HFFc6 (cell line): ENCODE measurements at regions not wholly inside any gene's neighbourhood (a gene's known extent, or its start where the extent isn't known, plus 50 kb on each side); places are given as distances from the start of the nearest gene placed in this dataset.

ENCODE experiments used
- DNase-seq: peaks from one replicate; pipeline ENCODE4 v3.0.0-alpha.2; 2018
- H3K27ac Mint-ChIP-seq: 2 replicates; pipeline ENCODE4 v1.8.0; 2020; ENCODE audit warnings: mild to moderate bottlenecking, mixed read lengths
- H3K27me3 Mint-ChIP-seq: 2 replicates; pipeline ENCODE4 v1.8.0; 2021; ENCODE audit warnings: mild to moderate bottlenecking, moderate library complexity, mixed read lengths; ENCODE audit not compliant: insufficient read depth
- H3K36me3 Mint-ChIP-seq: 2 replicates; pipeline ENCODE4 v1.8.0; 2021; ENCODE audit warnings: low read depth, mixed read lengths
- H3K4me1 Mint-ChIP-seq: 2 replicates; pipeline ENCODE4 v1.8.0; 2020; ENCODE audit warnings: low read depth, mixed read lengths
- H3K4me3 Mint-ChIP-seq: 2 replicates; pipeline ENCODE4 v1.8.0; 2020; ENCODE audit warnings: mild to moderate bottlenecking, moderate library complexity, mixed read lengths
- H3K9me3 Mint-ChIP-seq: 2 replicates; pipeline ENCODE4 v1.8.0; 2020; ENCODE audit warnings: mild to moderate bottlenecking, mixed read lengths
- TF ChIP-seq, protein P1 (sequence below): fragments of 200-600 bp; sonication (generic); IDR thresholded peaks from 2 replicates; pipeline ENCODE4 v1.5.0; 2021; ENCODE audit warnings: antibody characterized with exemption, mild to moderate bottlenecking

DNA sequence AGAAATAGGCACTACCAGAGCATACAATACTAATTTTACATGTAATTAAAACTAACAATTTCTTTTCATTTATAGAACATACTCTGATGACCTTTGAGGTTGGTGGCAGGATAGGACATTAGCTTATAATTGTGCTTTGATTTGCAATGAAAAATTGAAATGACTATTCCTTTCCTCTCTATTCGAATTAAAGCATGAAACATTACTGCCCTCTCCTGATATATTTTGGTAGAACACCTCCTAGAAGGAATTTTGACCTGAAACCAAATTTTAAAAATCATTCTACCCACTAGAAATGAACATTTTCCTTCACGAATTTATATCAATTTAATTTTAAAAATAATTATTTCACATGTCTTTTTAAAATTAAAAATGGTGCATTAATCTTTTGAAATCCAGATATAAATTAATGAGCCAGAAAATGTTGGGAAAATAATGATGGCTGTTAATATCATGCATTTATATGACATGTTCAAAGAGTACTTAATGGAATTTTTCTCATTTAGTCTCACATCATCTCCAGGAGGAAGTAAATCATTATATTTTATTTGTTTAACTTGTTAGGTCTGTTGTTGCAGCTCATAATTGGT, 556.3 kb upstream of the ARGLU1 start:
- Mint-ChIP-seq H3K36me3 (no peaks in the 10 kb centered on the region), H3K4me1 (no peaks in the 10 kb centered on the region), H3K4me3 (no peak overlapping the region), H3K27me3 (peaks cover 8% of the 10 kb centered on the region), H3K27ac (no peak overlapping the region), H3K9me3 (peaks cover 9% of the 10 kb centered on the region; the same call in 1 of the 2 replicates)
- no peak for DNase-seq
- TF ChIP-seq, protein P1, sequence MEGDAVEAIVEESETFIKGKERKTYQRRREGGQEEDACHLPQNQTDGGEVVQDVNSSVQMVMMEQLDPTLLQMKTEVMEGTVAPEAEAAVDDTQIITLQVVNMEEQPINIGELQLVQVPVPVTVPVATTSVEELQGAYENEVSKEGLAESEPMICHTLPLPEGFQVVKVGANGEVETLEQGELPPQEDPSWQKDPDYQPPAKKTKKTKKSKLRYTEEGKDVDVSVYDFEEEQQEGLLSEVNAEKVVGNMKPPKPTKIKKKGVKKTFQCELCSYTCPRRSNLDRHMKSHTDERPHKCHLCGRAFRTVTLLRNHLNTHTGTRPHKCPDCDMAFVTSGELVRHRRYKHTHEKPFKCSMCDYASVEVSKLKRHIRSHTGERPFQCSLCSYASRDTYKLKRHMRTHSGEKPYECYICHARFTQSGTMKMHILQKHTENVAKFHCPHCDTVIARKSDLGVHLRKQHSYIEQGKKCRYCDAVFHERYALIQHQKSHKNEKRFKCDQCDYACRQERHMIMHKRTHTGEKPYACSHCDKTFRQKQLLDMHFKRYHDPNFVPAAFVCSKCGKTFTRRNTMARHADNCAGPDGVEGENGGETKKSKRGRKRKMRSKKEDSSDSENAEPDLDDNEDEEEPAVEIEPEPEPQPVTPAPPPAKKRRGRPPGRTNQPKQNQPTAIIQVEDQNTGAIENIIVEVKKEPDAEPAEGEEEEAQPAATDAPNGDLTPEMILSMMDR: peak; percentile 75

DNA sequence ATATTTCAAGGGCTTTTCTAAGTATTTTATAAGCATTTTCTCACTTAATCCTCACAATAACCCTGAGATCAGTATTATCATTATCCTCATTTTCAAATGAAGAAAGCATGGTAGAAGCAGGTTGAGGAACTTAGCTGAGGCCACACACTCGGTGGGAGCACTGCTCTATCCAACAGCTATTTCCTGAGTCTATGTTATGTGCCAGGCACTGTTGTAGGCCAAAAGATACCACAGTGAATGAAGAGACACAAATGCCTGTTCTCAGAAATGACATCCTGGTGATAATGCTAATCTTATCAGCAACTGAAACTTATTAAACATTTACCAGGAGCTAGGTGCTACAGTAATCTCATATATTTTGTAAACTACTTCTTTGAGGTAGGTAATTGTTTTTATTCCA, 553.9 kb upstream of the ARGLU1 start:
- no peak for DNase-seq
- Mint-ChIP-seq H3K4me3 (no peak overlapping the region), H3K36me3 (no peaks in the 10 kb centered on the region), H3K27me3 (peaks cover 4% of the 10 kb centered on the region), H3K27ac (no peak overlapping the region), H3K9me3 (peaks cover 12% of the 10 kb centered on the region; the same call in 1 of the 2 replicates), H3K4me1 (peaks cover 13% of the 10 kb centered on the region; the same call in 1 of the 2 replicates)
- TF ChIP-seq, protein P1: no peak

DNA sequence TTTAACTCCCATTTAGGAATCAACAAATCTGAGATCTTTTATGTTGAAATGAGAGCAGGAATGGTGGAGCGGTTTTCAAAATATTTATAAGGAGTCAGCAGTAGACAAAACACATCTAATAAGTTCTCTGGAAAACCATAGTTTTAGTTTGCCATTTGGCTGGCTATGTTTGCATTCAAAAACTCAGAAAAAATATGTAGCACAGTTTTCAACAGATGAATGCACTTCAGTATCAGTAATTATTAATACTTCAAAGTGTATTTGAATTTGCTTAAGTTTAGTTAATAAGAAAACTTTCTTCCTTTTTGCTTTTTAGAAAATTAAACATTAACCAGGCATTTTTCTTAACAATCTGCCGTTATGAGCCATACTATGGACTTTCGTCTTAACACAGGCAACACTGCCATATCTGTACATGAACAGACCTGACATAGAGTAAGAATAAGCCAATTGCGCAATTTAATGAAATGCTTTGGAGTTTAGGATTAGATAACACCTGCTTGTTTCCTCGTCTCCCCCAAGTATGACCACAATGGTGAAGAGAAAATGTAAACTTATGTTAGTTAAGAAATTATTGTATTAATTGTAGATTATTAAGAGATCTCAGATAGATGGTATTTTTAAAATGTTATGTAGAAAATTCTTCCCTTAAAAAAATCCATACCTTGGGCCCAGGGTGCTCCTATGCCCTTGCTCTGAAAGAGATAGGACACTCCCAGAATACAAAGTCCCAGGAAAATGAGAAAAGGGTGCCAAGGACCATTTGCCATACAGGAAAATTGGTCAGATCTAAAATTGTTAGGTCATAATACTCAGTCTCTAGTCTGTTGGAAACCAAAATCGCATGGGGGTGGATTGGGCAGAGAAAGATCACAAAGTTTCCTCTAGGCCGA, 552.3 kb upstream of the ARGLU1 start:
- no peaks in the 10 kb centered on the region for H3K36me3 Mint-ChIP-seq
- no peak for DNase-seq
- no peak overlapping the region for H3K4me3 Mint-ChIP-seq
- no peak overlapping the region for H3K27ac Mint-ChIP-seq
- H3K27me3 Mint-ChIP-seq: no peaks in the 10 kb centered on the region; the same call in 1 of the 2 replicates
- H3K4me1 Mint-ChIP-seq: peaks cover 15% of the 10 kb centered on the region; the same call in 1 of the 2 replicates
- peaks cover 10% of the 10 kb centered on the region; the same call in 1 of the 2 replicates for H3K9me3 Mint-ChIP-seq
- TF ChIP-seq, protein P1: no peak

DNA sequence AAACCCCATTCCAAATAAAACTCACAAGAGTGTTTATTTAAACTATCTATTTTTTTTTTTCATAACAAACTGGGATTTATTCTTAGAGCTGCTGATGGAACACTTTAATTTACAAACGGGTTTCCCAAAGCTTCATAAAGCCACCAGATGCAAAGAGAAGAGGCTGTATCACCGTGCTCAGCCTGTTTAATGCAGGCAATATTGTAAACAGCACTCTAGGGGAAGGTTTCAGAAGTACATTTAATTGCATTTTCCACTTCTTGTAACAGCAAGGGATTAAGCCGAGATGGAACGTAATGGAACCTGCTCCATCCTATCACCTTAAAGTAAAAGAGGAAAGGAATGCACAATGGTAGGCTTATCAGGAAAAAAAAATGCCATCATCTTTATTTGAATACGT, 550.6 kb upstream of the ARGLU1 start:
- H3K9me3 Mint-ChIP-seq: peaks cover 10% of the 10 kb centered on the region; the same call in 1 of the 2 replicates
- H3K27ac Mint-ChIP-seq: no peak overlapping the region
- no peak for DNase-seq
- H3K36me3 Mint-ChIP-seq: no peaks in the 10 kb centered on the region
- H3K4me1 Mint-ChIP-seq: peaks cover 15% of the 10 kb centered on the region; the same call in 1 of the 2 replicates
- TF ChIP-seq, protein P1: no peak
- H3K4me3 Mint-ChIP-seq: no peak overlapping the region
- H3K27me3 Mint-ChIP-seq: no peaks in the 10 kb centered on the region; the same call in 1 of the 2 replicates

DNA sequence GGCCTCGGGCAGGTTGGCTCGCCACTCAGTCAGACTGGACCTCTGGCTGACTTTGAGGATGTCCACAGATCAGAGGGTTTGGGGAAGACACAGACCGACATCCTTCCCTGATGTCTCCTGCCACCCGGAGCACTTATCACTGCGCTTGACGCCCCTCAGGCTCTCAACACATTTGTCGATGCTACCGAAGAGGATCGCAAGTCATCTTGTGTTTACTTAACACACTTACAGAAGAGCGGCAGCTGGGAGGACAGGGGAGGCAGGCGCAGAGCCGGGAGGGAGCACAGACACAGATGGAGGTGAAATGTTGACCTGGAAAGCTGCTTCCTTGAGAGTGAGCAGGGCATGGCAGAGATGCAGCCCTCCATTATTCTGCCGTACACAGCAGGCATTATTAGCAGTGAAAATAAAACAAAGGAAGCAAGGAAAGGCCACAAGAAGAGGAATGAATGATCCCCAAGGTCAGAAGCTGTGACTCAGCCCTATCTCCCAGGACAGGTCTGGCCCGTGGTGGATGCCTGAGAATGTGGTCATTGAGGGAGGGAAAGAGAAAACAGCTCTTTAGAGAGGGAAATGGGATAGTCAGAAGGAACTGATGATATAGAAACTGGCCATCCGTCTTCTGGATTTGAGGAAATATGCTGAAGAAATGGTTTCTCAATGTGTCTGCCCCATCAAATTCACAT, 549.5 kb upstream of the ARGLU1 start:
- Mint-ChIP-seq H3K4me1 (peaks cover 15% of the 10 kb centered on the region; the same call in 1 of the 2 replicates), H3K36me3 (no peaks in the 10 kb centered on the region), H3K27me3 (no peaks in the 10 kb centered on the region; the same call in 1 of the 2 replicates), H3K9me3 (peaks cover 10% of the 10 kb centered on the region; the same call in 1 of the 2 replicates), H3K4me3 (no peak overlapping the region), H3K27ac (peak overlapping the region; percentile 43; the same call in 1 of the 2 replicates)
- DNase-seq: no peak
- TF ChIP-seq, protein P1: no peak
